ENCODE measurements at regions not wholly inside any gene's neighbourhood (a gene's known extent, or its start where the extent isn't known, plus 50 kb on each side); places are given as distances from the start of the nearest gene placed in this dataset.

DNA sequence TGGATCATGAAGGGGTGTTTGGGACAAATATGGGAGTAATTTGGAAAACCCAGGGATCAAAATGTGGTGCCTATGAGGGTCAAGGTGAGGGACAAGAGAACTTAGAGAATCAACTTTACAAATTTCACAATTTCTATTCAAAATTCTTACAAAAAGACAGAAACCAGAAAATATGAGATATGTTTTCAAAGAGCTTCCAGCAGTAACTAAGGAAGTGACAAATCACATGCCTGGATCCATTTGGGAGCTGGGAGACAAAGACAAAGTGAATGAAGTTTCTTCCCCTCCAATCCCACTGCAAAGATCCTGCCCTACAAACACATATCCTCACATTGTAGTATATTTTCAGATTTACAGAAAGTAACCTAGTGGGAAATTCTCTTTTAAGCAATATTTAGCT is 235.0 kb upstream of the VLDLR start:
- ChIA-PET POLR2A (no interaction called here), CTCF (ENCODE audit: low intra/inter-chr PET ratio, low total read pairs) (no interaction called here)
- DNase-seq (ENCODE audit: low spot score) (no peak), FAIRE-seq (no peak), ATAC-seq (no peak)
- in situ Hi-C loops (cut with HindIII; ENCODE audit: extremely low pct_ligation_motif_present, low pct_unique_long_range_greater_than_20kb) (no loop called here), intact Hi-C loops (cut with micrococcal nuclease; ENCODE audit: unreplicated experiment) (loop anchor here (5.0 kb wide), 1 partner anchor 51 kb away; no protein-coding TSS in a partner anchor)
- no peak overlapping the region for H3K4me3 ChIP-seq (replicated peaks in 1 of 3; ENCODE audit: insufficient read depth in 1 of 3, low read depth in 2 of 3, low read length in 3 of 3)
- no TSS peak for BruUV-seq (replicated peaks)
- no peak overlapping the region for H3K27ac ChIP-seq (ENCODE audit: extremely low read length, insufficient read depth, low read length)
- TF ChIP-seq GTF2F1 (IDR thresholded peaks at IDR 0.05; ENCODE audit: low read length) (no peak), GLMP (CRISPR knock-in tag; IDR thresholded peaks at IDR 0.05; ENCODE audit: borderline replicate concordance) (no peak), KLF16 (CRISPR knock-in tag; IDR thresholded peaks at IDR 0.05) (no peak), PAF1 (CRISPR knock-in tag; IDR thresholded peaks at IDR 0.05) (no peak), KLF15 (CRISPR knock-in tag; IDR thresholded peaks at IDR 0.05; ENCODE audit: borderline replicate concordance) (no peak)
- no peak overlapping the region for H3K9ac ChIP-seq (ENCODE audit: insufficient read depth, low read depth, low read length)
- H3K36me3 ChIP-seq (replicated peaks in 1 of 2; ENCODE audit: control insufficient read depth in 1 of 2, insufficient read depth in 2 of 2, low read length in 2 of 2) = no peaks in the 10 kb centered on the region
- no peaks in the 10 kb centered on the region for H3K4me1 ChIP-seq (ENCODE audit: insufficient read depth, low read length)
- H3K79me2 ChIP-seq (ENCODE audit: insufficient read depth, low read length) = no peaks in the 10 kb centered on the region
- H4K20me1 ChIP-seq (ENCODE audit: insufficient read depth, low read length) = no peaks in the 10 kb centered on the region
- H3K27me3 ChIP-seq (ENCODE audit: control insufficient read depth in 1 of 2, insufficient read depth in 2 of 2, low read length in 2 of 2) = no peaks in the 10 kb centered on the region
- no peak overlapping the region for H3K4me2 ChIP-seq (ENCODE audit: low read depth, low read length)
- no peak overlapping the region for H2AFZ ChIP-seq (ENCODE audit: low read length)
- H3K9me3 ChIP-seq (ENCODE audit: low read length) = no peaks in the 10 kb centered on the region

GRCh38 chr9:2387166-2387565 is 234.4 kb upstream of the VLDLR start:
- no peak for DNase-seq (ENCODE audit: low spot score)
- POLR2A ChIA-PET = no interaction called here
- no peak overlapping the region for H3K9ac ChIP-seq (ENCODE audit: insufficient read depth, low read depth, low read length)
- no TSS peak for BruUV-seq (replicated peaks)
- TF ChIP-seq SMARCE1 (IDR thresholded peaks at IDR 0.05; ENCODE audit: borderline replicate concordance) = no peak
- no peak for FAIRE-seq
- no peaks in the 10 kb centered on the region for H3K36me3 ChIP-seq (replicated peaks in 1 of 2; ENCODE audit: control insufficient read depth in 1 of 2, insufficient read depth in 2 of 2, low read length in 2 of 2)
- intact Hi-C loops (cut with micrococcal nuclease; ENCODE audit: unreplicated experiment) (loop anchor here (5.0 kb wide), 1 partner anchor 50 kb away; no protein-coding TSS in a partner anchor), in situ Hi-C loops (cut with HindIII; ENCODE audit: extremely low pct_ligation_motif_present, low pct_unique_long_range_greater_than_20kb) (no loop called here)
- no peak overlapping the region for H3K4me3 ChIP-seq (replicated peaks in 1 of 3; ENCODE audit: insufficient read depth in 1 of 3, low read depth in 2 of 3, low read length in 3 of 3)
- no peaks in the 10 kb centered on the region for H3K4me1 ChIP-seq (ENCODE audit: insufficient read depth, low read length)
- no peaks in the 10 kb centered on the region for H3K27me3 ChIP-seq (ENCODE audit: control insufficient read depth in 1 of 2, insufficient read depth in 2 of 2, low read length in 2 of 2)
- H3K27ac ChIP-seq (ENCODE audit: extremely low read length, insufficient read depth, low read length) = no peak overlapping the region
- CTCF ChIA-PET (ENCODE audit: low intra/inter-chr PET ratio, low total read pairs) = no interaction called here
- H2AFZ ChIP-seq (ENCODE audit: low read length) = no peak overlapping the region
- H3K79me2 ChIP-seq (ENCODE audit: insufficient read depth, low read length) = no peaks in the 10 kb centered on the region
- no peak overlapping the region for H3K4me2 ChIP-seq (ENCODE audit: low read depth, low read length)
- no peak for ATAC-seq
- no peaks in the 10 kb centered on the region for H4K20me1 ChIP-seq (ENCODE audit: insufficient read depth, low read length)
- H3K9me3 ChIP-seq (ENCODE audit: low read length) = no peaks in the 10 kb centered on the region
- WGBS (ENCODE audit: low lambda C conversion rate) = 5% methylated on average over 4 of the region's 4 CpGs

Measured in HepG2 (cell line).